ENCODE measurements at regions not wholly inside any gene's neighbourhood (a gene's known extent, or its start where the extent isn't known, plus 50 kb on each side); places are given as distances from the start of the nearest gene placed in this dataset.
A peak's percentile ranks its signal among the peaks of the same experiment; 100 is the strongest.

DNA sequence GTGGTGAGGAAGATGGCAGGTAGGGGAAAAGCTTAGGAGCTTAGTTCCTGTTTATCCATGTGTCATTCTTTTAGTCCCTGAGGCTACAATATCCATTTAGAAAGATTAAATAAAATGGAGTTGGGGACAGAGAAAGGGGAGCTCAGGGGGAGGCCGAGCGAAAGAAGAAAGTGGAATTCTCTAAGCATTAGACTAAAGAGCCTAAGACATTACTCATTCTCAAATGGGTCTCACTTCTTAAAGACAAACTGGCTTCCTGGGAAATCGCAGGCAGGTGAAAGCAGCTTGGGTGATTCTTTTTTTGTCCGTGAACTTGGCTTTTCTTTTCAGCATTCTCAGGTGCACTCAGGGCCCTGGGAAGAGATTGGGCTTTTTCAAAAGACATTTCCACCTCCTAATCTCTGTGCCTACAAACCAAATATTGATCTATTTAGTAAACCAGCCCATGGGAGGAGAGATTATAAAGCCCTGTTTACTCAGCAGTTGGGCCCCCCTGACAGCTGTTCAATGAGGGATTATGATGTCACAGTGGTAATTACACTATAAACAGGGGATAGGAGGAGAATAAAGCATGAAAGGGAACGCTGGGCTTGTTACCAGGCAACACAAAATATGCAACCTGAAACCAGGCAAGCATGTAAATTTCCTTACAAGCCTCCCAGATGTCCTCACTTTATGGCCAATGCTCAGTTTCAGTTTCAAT lies 584.0 kb downstream of the ACTL7B start:
- TF ChIP-seq CTCF (conservative IDR thresholded peaks at IDR 0.05): no peak
- peak overlapping the region; percentile 90 for H3K27ac ChIP-seq

DNA sequence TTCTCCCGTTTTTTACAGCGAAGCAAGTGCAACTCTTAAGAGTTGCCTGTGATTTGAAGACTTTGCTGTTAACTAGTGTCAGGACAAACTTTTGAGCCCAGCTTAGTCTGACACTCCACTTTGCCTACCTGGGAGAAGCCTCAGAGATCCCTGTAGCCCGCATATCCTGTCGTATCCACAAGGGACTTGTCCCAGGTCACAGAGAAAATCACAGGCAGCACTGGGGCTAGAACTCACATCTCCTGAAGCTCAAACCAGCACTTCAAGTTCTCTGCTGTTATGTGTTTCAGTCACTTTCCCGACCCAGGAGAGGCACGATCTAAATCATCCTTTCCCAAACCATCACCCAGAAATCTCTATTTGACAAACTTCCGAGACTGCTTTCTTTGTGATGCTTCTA lies 584.5 kb downstream of the ACTL7B start:
- peak overlapping the region; percentile 90 for H3K27ac ChIP-seq
- TF ChIP-seq CTCF (conservative IDR thresholded peaks at IDR 0.05): no peak

GRCh38 chr9:108270561-108270960 lies 585.2 kb downstream of the ACTL7B start:
- H3K27ac ChIP-seq: no peak overlapping the region; the same call in 1 of the 2 replicates
- TF ChIP-seq CTCF (conservative IDR thresholded peaks at IDR 0.05): no peak

DNA sequence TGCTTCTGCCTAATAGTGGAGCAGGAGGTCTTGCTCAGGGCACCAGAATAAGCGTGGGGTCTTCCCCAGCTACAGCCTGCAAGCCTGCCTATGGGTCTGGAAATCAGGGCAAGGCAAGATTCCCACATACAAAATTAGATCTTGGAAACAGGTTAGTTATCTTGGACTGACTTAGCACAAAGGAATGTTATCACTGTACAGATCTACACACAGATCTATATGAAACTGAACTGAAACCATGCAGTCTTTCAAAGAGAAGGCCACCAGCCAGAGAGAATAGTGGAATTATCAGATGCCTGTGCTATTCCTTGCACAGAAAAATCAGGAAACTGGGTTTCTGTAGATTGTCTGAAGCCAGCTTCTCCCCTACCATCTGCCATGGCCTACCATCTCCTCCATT lies 585.7 kb downstream of the ACTL7B start:
- no peak for TF ChIP-seq CTCF (conservative IDR thresholded peaks at IDR 0.05)
- H3K27ac ChIP-seq: peak overlapping the region; percentile 9; the same call in 1 of the 2 replicates

DNA sequence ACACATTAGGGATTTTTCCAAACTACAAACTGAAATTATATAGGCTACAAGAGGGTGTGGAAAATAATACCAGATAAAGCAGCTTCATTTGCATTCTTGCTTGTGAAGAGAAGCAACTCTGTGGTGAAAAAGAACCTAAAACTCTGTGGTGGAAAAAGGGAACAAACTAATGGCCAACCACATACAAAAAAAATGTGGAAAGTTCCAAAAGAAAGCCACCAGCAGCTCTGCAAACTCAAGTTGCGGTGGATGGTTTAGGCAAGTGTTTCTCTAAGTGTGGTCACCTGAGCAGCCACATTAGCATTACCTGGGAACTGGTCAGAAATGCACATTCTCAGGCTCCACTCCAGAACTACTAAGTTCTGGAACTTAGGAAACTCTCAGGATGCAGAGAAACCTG lies 586.4 kb downstream of the ACTL7B start:
- no peak for TF ChIP-seq CTCF (conservative IDR thresholded peaks at IDR 0.05)
- peak overlapping the region; percentile 9; the same call in 1 of the 2 replicates for H3K27ac ChIP-seq

DNA sequence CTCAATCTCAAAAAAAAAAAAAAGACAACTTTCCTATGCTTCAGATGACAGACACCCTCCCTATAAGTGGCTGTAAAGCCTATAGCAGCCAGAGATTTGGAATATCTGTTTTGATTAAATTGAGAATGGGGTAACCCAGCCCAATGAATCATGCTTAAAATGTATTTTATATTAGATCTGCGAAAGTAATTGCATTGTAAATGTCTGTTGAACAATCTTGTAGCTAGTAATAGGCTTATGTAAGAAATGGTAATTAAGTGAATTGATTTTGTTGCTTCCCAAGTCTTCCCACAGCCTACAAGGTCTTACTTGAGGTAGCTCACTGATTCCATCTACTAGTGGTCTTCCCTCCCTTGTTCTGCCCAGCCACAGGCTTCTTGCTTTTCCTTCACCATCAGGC lies 590.7 kb downstream of the ACTL7B start:
- no peak overlapping the region for H3K27ac ChIP-seq
- TF ChIP-seq CTCF (conservative IDR thresholded peaks at IDR 0.05): no peak

DNA sequence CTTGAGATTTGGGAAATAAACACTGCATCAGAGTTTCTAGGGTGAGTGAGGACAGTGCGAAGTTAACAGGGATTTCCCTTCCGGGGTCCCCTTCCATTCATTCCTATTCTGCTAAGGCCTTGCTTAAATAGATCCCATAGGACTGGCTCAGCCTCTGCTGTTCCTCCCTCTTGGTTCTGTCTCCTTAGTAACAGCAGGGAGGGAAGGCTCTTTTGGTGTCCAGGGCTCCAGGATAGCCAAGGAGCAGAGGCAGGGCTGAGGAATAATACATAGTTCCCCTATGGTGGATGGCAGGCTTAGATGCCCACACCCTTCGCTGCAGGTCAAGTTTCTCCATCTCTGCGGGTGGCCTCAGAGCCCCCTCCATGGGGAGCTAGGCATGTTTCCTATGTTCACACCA lies 591.7 kb downstream of the ACTL7B start:
- no peak overlapping the region for H3K27ac ChIP-seq
- TF ChIP-seq CTCF (conservative IDR thresholded peaks at IDR 0.05): no peak
